Activated T-cell treated with anti-CD3 and anti-CD28 coated beads, Interleukin-2, amount 50 U/mL, for 4 hours (primary cell): ENCODE measurements at regions not wholly inside any gene's neighbourhood (a gene's known extent, or its start where the extent isn't known, plus 50 kb on each side); places are given as distances from the start of the nearest gene placed in this dataset.
A peak's percentile ranks its signal among the peaks of the same experiment; 100 is the strongest.

Experiments
- ATAC-seq, 2 donors: fragments of 200-7000 bp; cut with Tn5 transposase; one replicate each; pipeline ENCODE4 v1.10.0; 2021
- DNase-seq: peaks from one replicate; pipeline ENCODE4 v3.0.0-alpha.2; 2020
- H3K27me3 Mint-ChIP-seq: one replicate; pipeline ENCODE4 v1.8.0; 2021; ENCODE audit warnings: low read depth, mixed read lengths
- H3K36me3 Mint-ChIP-seq: one replicate; pipeline ENCODE4 v1.8.0; 2022; ENCODE audit warnings: mixed read lengths; ENCODE audit not compliant: insufficient read depth
- H3K4me1 Mint-ChIP-seq: one replicate; pipeline ENCODE4 v1.8.0; 2021; ENCODE audit warnings: low read depth, mixed read lengths
- H3K4me3 Mint-ChIP-seq: one replicate; pipeline ENCODE4 v1.8.0; 2021; ENCODE audit warnings: mild to moderate bottlenecking, moderate library complexity, mixed read lengths
- H3K9me3 Mint-ChIP-seq: one replicate; pipeline ENCODE4 v1.8.0; 2021; ENCODE audit warnings: mixed read lengths

- Mint-ChIP-seq H3K36me3 (no peaks in the 10 kb centered on the region), H3K27me3 (peaks cover 6% of the 10 kb centered on the region), H3K4me3 (no peak overlapping the region), H3K4me1 (peaks cover 5% of the 10 kb centered on the region), H3K9me3 (no peaks in the 10 kb centered on the region)
- no peak for DNase-seq
- no peak for ATAC-seq
Observed at GRCh38 chr17:51510940-51511339, 250.6 kb downstream of the UTP18 start.

GRCh38 chr17:51512220-51512907, 252.0 kb downstream of the UTP18 start:
- H3K36me3 Mint-ChIP-seq: no peaks in the 10 kb centered on the region
- peaks cover 5% of the 10 kb centered on the region for H3K4me1 Mint-ChIP-seq
- peaks cover 7% of the 10 kb centered on the region for H3K27me3 Mint-ChIP-seq
- DNase-seq (no peak), ATAC-seq (no peak)
- no peaks in the 10 kb centered on the region for H3K9me3 Mint-ChIP-seq
- H3K4me3 Mint-ChIP-seq: no peak overlapping the region

- H3K27me3 Mint-ChIP-seq: peaks cover 8% of the 10 kb centered on the region
- H3K4me1 Mint-ChIP-seq: peaks cover 5% of the 10 kb centered on the region
- no peak for ATAC-seq
- no peak for DNase-seq
- H3K4me3 Mint-ChIP-seq: no peak overlapping the region
- no peaks in the 10 kb centered on the region for H3K9me3 Mint-ChIP-seq
- no peaks in the 10 kb centered on the region for H3K36me3 Mint-ChIP-seq
Observed at GRCh38 chr17:51516924-51517323, 256.6 kb downstream of the UTP18 start.

- DNase-seq (no peak), ATAC-seq (no peak)
- no peaks in the 10 kb centered on the region for H3K4me1 Mint-ChIP-seq
- H3K4me3 Mint-ChIP-seq: no peak overlapping the region
- no peaks in the 10 kb centered on the region for H3K36me3 Mint-ChIP-seq
- H3K9me3 Mint-ChIP-seq: peaks cover 7% of the 10 kb centered on the region
- peaks cover 15% of the 10 kb centered on the region for H3K27me3 Mint-ChIP-seq
Observed at GRCh38 chr17:51524524-51524923, 264.2 kb downstream of the UTP18 start.

GRCh38 chr17:51526507-51526906, 266.2 kb downstream of the UTP18 start:
- Mint-ChIP-seq H3K4me3 (no peak overlapping the region), H3K27me3 (peaks cover 15% of the 10 kb centered on the region), H3K36me3 (no peaks in the 10 kb centered on the region)

DNA sequence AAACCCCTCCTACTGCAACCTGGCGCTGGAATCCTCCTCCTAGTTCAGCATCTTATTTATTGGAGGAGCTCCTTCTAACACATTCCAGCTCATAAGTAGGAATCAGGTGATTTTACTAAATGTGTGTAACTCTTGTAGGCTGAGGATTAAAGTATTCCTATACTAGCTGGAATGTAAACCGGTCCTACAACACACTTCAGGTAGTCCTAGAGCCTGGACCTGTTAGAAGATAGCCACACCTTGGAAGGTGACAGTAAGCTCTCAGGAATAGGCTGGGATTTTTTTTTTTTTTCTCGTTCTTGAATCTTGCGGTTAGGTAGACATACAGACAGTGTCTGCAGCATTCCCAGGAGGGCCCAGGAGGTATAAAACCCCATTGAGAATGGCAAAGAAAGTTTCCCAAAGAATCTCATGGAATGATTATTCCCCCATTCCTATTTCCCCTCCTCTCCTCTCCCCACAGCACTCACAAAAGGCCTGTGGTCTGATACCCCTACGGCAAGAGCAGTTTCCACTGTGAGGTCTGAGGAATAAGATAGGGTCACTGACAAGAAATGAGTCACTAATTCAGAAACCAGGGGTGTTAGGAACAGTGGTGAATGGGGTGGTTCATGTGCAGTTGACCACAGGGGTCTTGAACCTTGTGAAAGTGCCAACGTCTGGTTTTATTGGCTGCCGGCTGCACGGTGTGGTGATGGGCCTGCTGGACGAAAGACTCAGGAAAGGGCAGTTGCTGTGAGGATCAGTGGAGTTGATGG, 267.1 kb downstream of the UTP18 start:
- H3K9me3 Mint-ChIP-seq: peaks cover 7% of the 10 kb centered on the region
- no peaks in the 10 kb centered on the region for H3K4me1 Mint-ChIP-seq
- no peak overlapping the region for H3K4me3 Mint-ChIP-seq
- peaks cover 10% of the 10 kb centered on the region for H3K27me3 Mint-ChIP-seq
- no peaks in the 10 kb centered on the region for H3K36me3 Mint-ChIP-seq
- ATAC-seq (no peak), DNase-seq (no peak)

More at GRCh38 chr17:51526507-51526906, 266.2 kb downstream of the UTP18 start:
- DNase-seq (no peak), ATAC-seq (no peak)
- peaks cover 7% of the 10 kb centered on the region for H3K9me3 Mint-ChIP-seq
- no peaks in the 10 kb centered on the region for H3K4me1 Mint-ChIP-seq

GRCh38 chr17:51528111-51528510, 267.8 kb downstream of the UTP18 start:
- peaks cover 7% of the 10 kb centered on the region for H3K9me3 Mint-ChIP-seq
- H3K27me3 Mint-ChIP-seq: peaks cover 10% of the 10 kb centered on the region
- H3K4me1 Mint-ChIP-seq: no peaks in the 10 kb centered on the region
- DNase-seq (no peak), ATAC-seq (no peak)
- H3K36me3 Mint-ChIP-seq: no peaks in the 10 kb centered on the region
- H3K4me3 Mint-ChIP-seq: no peak overlapping the region

DNA sequence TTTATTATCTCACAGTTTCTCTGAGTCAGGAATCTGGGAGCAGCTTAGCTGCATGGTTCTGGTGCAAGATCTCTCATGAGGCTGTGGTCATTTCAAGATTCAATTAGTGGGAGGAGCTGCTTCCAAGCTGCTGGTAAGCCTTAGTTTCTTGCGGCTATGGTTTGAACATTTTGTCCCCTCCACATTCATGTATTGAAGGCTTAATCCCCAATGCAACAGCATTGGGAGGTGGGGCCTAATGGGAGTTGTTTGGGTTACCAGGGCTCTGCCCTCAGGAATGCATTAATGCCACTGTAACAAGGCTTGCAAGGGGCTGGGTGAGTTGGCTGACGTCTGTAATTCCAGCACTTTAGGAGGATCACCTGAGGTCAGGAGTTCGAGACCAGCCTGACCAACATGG, 272.9 kb downstream of the UTP18 start:
- H3K36me3 Mint-ChIP-seq: no peaks in the 10 kb centered on the region
- no peak for ATAC-seq
- no peak overlapping the region for H3K4me3 Mint-ChIP-seq
- no peaks in the 10 kb centered on the region for H3K9me3 Mint-ChIP-seq
- H3K4me1 Mint-ChIP-seq: no peaks in the 10 kb centered on the region
- no peaks in the 10 kb centered on the region for H3K27me3 Mint-ChIP-seq
- DNase-seq: no peak

DNA sequence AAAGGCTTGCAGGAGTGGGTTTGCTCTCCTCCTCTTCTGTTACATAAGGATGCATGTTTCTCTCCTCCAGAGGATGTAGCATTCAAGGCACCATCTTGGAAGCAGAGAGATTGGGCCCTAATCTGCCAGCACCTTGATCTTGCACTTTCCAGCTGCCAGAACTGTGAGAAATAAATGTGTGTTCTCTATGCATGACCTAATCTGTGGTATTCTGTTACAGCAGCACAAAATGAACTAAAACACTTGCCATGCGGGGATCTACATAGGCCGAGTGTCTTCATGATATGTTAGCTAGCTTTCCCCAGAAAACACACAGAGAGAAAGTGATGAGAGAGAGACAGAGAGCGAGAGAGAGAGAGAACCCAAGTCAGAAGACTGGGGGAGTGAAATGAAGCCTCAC, 273.5 kb downstream of the UTP18 start:
- Mint-ChIP-seq H3K4me3 (no peak overlapping the region), H3K27me3 (no peaks in the 10 kb centered on the region), H3K4me1 (no peaks in the 10 kb centered on the region), H3K36me3 (no peaks in the 10 kb centered on the region), H3K9me3 (no peaks in the 10 kb centered on the region)
- no peak for DNase-seq
- ATAC-seq: no peak

DNA sequence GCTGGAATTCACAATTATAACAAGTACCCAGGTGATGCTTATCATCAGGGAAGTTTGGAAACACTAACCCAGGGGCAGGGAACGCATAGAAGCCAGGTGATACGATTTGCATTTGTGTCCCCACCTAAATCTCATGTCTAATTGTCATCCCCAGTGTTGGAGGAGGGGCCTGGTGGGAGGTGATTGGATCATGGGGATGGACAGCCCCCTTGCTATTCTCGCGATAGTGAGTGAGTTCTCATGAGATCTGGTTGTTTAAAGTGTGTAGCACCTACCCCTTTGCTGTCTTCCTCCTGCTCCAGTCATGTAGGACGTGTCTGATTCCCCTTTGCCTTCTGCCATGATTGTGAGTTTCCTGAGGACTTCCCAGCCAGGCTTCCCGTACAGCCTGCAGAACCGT, 276.3 kb downstream of the UTP18 start:
- Mint-ChIP-seq H3K4me3 (no peak overlapping the region), H3K36me3 (no peaks in the 10 kb centered on the region)
- no peak for DNase-seq

DNA sequence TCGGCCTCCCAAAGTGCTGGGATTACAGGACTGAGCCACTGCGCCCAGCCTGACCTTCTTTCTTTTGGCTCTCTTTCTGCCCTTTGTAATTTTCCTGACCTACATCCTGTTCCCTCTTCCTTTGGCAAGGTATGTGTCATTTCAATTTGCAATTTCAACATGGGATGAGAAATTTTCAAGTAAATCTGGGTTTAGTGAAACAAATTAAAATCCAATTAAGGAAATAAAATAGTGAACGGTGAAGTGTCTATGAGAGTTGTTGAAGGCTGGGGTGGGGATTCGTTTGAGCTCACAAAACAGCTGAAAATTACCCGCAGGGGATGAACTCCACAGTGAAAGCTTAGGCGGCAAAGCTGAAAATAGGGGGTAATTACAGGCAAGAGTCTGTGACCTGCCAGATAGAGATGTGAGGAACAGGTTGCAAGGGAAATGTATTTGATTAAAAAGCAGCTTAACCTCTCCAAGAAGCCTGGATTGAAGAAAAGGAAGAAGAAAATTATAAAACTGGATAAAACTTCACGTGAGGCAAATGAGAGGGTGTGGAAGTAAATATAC, 277.7 kb downstream of the UTP18 start:
- H3K27me3 Mint-ChIP-seq: no peaks in the 10 kb centered on the region
- ATAC-seq: no peak
- no peaks in the 10 kb centered on the region for H3K9me3 Mint-ChIP-seq
- H3K4me3 Mint-ChIP-seq: no peak overlapping the region
- no peaks in the 10 kb centered on the region for H3K36me3 Mint-ChIP-seq
- no peak for DNase-seq
- H3K4me1 Mint-ChIP-seq: peaks cover 9% of the 10 kb centered on the region

More for the DNA sequence above, 276.3 kb downstream of the UTP18 start:
- no peaks in the 10 kb centered on the region for H3K9me3 Mint-ChIP-seq
- peaks cover 9% of the 10 kb centered on the region for H3K4me1 Mint-ChIP-seq
- ATAC-seq: no peak
- H3K27me3 Mint-ChIP-seq: no peaks in the 10 kb centered on the region

- ATAC-seq: no peak
- Mint-ChIP-seq H3K4me1 (peaks cover 9% of the 10 kb centered on the region), H3K27me3 (no peaks in the 10 kb centered on the region), H3K4me3 (no peak overlapping the region), H3K36me3 (no peaks in the 10 kb centered on the region), H3K9me3 (no peaks in the 10 kb centered on the region)
- peak; percentile 5 for DNase-seq
Observed at GRCh38 chr17:51540151-51540550, 279.8 kb downstream of the UTP18 start.

DNA sequence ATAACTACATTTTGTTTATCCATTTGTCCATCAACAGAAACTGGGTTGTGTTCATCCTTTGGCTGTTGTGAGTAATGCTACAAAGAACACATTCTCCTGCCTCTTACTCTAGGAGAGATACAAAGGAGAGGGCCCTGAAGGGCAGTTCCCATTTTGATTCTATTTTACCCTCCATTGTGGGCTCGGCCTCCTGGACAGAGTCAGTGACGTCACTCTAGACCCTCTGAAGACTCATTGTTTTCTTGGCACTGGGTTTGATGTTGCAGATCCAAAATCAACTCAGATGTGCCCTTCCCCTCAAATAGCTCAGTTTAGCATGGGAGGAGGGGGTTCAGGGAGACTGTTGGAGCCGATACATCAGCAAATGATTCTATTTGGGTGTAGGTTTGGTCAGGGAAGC, 280.9 kb downstream of the UTP18 start:
- Mint-ChIP-seq H3K9me3 (no peaks in the 10 kb centered on the region), H3K27me3 (no peaks in the 10 kb centered on the region), H3K4me1 (peaks cover 9% of the 10 kb centered on the region), H3K36me3 (no peaks in the 10 kb centered on the region), H3K4me3 (no peak overlapping the region)
- DNase-seq (no peak), ATAC-seq (no peak)

DNA sequence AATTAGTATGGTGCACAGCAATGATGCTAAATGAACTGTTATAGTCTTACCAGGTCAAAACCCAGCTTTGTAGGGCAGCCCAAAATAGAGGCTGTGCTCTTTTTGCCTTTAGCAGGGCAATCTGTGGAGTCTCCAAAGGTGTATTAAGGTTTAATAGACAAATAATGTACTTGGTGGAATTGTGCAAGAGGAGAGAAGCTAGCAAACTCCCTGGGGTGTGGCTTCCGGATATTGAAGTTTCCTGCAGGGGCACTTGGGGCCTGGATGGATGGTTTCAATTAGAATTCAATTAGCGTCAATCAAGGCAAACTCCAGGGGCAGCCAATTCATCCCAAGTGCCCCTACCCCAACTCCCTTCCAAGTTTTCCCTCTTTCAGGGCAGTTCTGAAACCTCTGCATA, 285.8 kb downstream of the UTP18 start:
- Mint-ChIP-seq H3K4me3 (no peak overlapping the region), H3K9me3 (no peaks in the 10 kb centered on the region), H3K36me3 (no peaks in the 10 kb centered on the region), H3K4me1 (no peaks in the 10 kb centered on the region), H3K27me3 (no peaks in the 10 kb centered on the region)
- ATAC-seq (no peak), DNase-seq (no peak)

GRCh38 chr17:51548125-51548524, 287.8 kb downstream of the UTP18 start:
- Mint-ChIP-seq H3K36me3 (no peaks in the 10 kb centered on the region), H3K27me3 (no peaks in the 10 kb centered on the region), H3K4me3 (no peak overlapping the region), H3K9me3 (no peaks in the 10 kb centered on the region), H3K4me1 (no peaks in the 10 kb centered on the region)
- ATAC-seq (no peak), DNase-seq (no peak)
